Gastroesophageal sphincter (tissue), 4 donors: ENCODE measurements at regions not wholly inside any gene's neighbourhood (a gene's known extent, or its start where the extent isn't known, plus 50 kb on each side); places are given as distances from the start of the nearest gene placed in this dataset.

Source experiments
- ATAC-seq: fragments of 150-250 bp; one replicate; pipeline ENCODE4 v1.9.1; 2016; ENCODE audit warnings: mild to moderate bottlenecking, moderate library complexity
- H3K27ac ChIP-seq, 4 donors: fragments of 200-600 bp; sonication (generic) in 3 of 4; 1 replicate in 3 of 4; 2 replicates in 1 of 4; pipeline ENCODE4 v1.5.1; 2016 to 2019
- H3K27me3 ChIP-seq: fragments of 200-600 bp; sonication (generic); one replicate; pipeline ENCODE4 v1.5.1; 2019
- H3K36me3 ChIP-seq, 2 donors: fragments of 200-600 bp; sonication (generic); one replicate each; pipeline ENCODE4 v1.5.1; 2019; ENCODE audit warnings: control low read depth in 1 of 2
- H3K4me1 ChIP-seq, 3 donors: fragments of 200-600 bp; sonication (generic); 1 replicate in 2 of 3; 2 replicates in 1 of 3; pipeline ENCODE4 v1.5.1; 2016 to 2019; ENCODE audit warnings: control low read depth in 2 of 3
- H3K4me3 ChIP-seq, 2 donors: fragments of 200-600 bp; sonication (generic); one replicate each; pipeline ENCODE4 v1.5.1; 2019; ENCODE audit warnings: mild to moderate bottlenecking in 1 of 2, moderate library complexity in 1 of 2
- H3K9me3 ChIP-seq, 3 donors: fragments of 200-600 bp; sonication (generic); one replicate each; pipeline ENCODE4 v1.5.1; 2017 to 2019; ENCODE audit warnings: control low read depth in 2 of 3
- EP300 ChIP-seq: sonication (generic); formaldehyde crosslinking; IDR thresholded peaks from one replicate; pipeline ENCODE4 v1.6.1; 2017; ENCODE audit warnings: antibody characterized with exemption, mild to moderate bottlenecking
- POLR2A ChIP-seq, 2 donors: fragments of 450-650 bp; IDR thresholded peaks; one replicate each; pipeline ENCODE4 v1.6.1; 2017; ENCODE audit warnings: antibody characterized with exemption in 2 of 2, mild to moderate bottlenecking in 2 of 2, moderate library complexity in 1 of 2
- POLR2AphosphoS5 ChIP-seq: sonication (generic); formaldehyde crosslinking; IDR thresholded peaks from one replicate; pipeline ENCODE4 v1.6.1; 2017; ENCODE audit warnings: antibody characterized with exemption
- WGBS, 2 donors: methylation state at CpG; one replicate each; pipeline ENCODE4 v1.1.5; 2018; ENCODE audit warnings: low coverage in 1 of 2; 5-methylcytosine and 5-hydroxymethylcytosine counted together
- TF ChIP-seq, protein P1 (sequence below), 4 experiments: fragments of 200-600 bp in 2 of 4; fragments of 450-650 bp in 2 of 4; sonication (generic) in 1 of 4; IDR thresholded peaks; one replicate each; pipeline ENCODE4 v1.5.1; 2017 to 2019; ENCODE audit warnings: antibody characterized with exemption in 4 of 4, mild to moderate bottlenecking in 2 of 4, moderate library complexity in 2 of 4

DNA sequence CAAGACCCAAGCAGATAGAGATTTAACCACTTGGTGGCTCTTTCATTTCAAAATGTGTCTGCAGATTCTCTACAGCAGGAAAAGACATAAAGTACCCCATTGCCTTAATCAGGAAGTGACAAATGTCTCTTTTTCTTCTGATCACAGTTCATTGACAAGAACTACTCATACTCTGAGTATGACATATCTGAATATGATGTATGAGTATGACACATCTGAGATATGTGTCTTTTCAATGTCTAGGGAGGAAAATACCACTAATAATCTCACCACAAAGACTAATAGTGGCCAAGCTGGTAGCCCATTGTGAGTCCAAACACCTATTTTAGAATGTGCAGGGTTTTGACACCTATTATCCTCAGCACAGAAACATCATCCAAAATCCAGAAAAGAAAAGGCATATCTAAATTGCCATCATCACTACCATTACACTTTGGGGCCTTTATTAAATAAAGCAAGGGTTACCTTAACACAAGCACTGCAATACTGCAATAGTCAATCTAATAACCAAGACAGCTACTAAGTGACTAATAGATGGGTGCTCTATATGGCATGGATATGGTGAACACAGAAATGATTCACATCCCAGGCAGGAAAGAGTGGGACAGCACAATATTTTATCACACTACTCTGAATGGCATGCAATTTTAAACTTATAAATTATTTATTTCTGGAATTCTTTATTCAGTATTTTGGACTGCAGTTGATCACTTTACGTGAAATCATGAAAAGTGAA, 243.7 kb upstream of the FAR2 start:
- TF ChIP-seq POLR2AphosphoS5 (no peak), POLR2A (IDR thresholded peaks at IDR 0.05) (no peak)
- Histone ChIP-seq H3K27ac (no peak overlapping the region), H3K4me3 (no peak overlapping the region), H3K27me3 (no peaks in the 10 kb centered on the region), H3K36me3 (no peaks in the 10 kb centered on the region), H3K9me3 (peaks cover 0 to 24% (median 0%) of the 10 kb centered on the region in 3 donors), H3K4me1 (no peaks in the 10 kb centered on the region)
- ATAC-seq = no peak
- WGBS, 2 donors = 80 to 93% methylated on average over 1 of the region's 1 CpG

DNA sequence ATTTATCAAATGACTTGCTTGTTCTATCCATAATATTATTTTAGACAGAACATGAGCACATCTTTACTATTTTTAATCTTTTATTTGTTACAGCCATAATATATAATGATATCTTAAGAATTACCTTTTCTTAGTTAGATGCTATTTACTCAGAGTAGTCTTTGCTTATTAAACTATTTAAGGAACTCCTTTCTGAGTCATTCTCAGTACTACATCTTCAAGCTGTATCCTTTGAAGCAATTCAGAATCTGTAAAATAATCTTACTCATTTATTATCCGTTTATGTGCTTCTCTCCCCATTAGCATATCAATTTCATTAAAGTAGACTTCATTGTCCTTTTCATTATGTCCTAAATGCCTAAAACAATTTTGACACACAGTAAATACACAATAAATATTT, 240.4 kb upstream of the FAR2 start:
- H3K27me3 ChIP-seq = no peaks in the 10 kb centered on the region
- peaks cover 0 to 23% (median 0%) of the 10 kb centered on the region in 3 donors for H3K9me3 ChIP-seq
- H3K4me1 ChIP-seq = no peaks in the 10 kb centered on the region
- ATAC-seq = no peak
- no peak for TF ChIP-seq EP300
- TF ChIP-seq POLR2A (IDR thresholded peaks at IDR 0.05) = no peak
- TF ChIP-seq, protein P1, sequence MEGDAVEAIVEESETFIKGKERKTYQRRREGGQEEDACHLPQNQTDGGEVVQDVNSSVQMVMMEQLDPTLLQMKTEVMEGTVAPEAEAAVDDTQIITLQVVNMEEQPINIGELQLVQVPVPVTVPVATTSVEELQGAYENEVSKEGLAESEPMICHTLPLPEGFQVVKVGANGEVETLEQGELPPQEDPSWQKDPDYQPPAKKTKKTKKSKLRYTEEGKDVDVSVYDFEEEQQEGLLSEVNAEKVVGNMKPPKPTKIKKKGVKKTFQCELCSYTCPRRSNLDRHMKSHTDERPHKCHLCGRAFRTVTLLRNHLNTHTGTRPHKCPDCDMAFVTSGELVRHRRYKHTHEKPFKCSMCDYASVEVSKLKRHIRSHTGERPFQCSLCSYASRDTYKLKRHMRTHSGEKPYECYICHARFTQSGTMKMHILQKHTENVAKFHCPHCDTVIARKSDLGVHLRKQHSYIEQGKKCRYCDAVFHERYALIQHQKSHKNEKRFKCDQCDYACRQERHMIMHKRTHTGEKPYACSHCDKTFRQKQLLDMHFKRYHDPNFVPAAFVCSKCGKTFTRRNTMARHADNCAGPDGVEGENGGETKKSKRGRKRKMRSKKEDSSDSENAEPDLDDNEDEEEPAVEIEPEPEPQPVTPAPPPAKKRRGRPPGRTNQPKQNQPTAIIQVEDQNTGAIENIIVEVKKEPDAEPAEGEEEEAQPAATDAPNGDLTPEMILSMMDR (IDR thresholded peaks at IDR 0.05) = no peak
- TF ChIP-seq POLR2AphosphoS5 = no peak
- WGBS, 2 donors = 73 to 79% methylated on average over 1 of the region's 1 CpG
- H3K36me3 ChIP-seq = no peaks in the 10 kb centered on the region
- H3K27ac ChIP-seq = no peak overlapping the region
- H3K4me3 ChIP-seq = no peak overlapping the region

DNA sequence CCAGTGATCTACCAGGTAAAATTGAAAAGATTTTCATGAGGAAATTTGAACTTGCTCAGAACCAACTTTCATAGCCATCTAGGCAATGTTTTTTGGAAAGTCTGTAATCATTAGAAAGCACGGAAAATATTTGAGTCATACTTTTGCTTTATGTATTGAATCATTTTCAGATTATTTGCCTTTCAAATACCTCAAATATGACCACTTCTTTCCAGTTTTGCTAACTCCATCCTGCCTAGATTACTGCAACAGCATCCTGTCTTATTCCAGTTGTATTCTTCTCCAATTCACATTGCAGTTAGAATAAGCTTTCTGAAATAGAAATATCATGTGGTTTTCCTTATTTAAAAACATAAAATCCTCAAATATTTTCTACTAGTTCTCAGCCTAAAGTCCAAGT, 239.8 kb upstream of the FAR2 start:
- H3K27me3 ChIP-seq = no peaks in the 10 kb centered on the region
- TF ChIP-seq, protein P1 (IDR thresholded peaks at IDR 0.05) = no peak
- TF ChIP-seq EP300 (no peak), POLR2A (IDR thresholded peaks at IDR 0.05) (no peak), POLR2AphosphoS5 (no peak)
- no peak for ATAC-seq
- no peak overlapping the region for H3K4me3 ChIP-seq
- H3K36me3 ChIP-seq = no peaks in the 10 kb centered on the region
- WGBS, 2 donors = 31 to 50% methylated on average over 1 of the region's 1 CpG
- no peaks in the 10 kb centered on the region for H3K4me1 ChIP-seq
- no peak overlapping the region for H3K27ac ChIP-seq
- peaks cover 0 to 29% (median 0%) of the 10 kb centered on the region in 3 donors for H3K9me3 ChIP-seq

DNA sequence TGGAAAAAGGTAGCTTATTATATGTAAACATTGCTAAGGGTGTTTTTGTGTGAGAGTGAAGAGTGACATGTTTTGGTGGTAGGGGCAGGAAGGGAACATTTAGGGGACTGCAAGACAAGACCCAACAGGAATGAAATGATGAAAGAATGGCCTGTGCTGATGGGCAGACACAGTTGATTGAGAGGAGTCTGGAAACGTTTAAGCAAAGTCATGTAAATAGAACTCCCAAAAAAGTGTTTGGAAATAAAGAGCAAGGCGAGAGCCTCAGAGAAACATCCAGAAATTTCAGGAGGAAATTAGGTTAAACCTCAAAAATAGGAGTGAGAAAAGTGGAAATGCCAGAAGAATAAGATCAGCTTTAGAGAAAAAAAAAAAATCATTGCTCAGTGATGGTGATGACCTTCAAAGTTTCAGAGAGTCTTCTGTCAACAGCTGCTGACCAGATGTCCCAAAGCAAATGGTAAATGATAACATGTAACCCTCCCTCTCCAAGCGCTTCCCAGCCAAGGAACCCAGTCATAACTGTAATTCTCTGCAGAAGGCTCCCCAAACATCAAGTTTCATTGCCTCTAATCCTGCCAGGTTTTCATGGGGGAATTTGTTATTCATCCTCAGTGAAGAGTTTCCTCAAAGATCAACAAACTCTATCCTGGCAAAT, 223.2 kb upstream of the FAR2 start:
- no peak overlapping the region for H3K4me3 ChIP-seq
- no peaks in the 10 kb centered on the region for H3K36me3 ChIP-seq
- 44 to 62% methylated on average over 3 of the region's 3 CpGs for WGBS, 2 donors
- peaks cover 0 to 11% (median 0%) of the 10 kb centered on the region in 3 donors for H3K9me3 ChIP-seq
- peak overlapping the region in 1 of 4 donors; percentile 40 for H3K27ac ChIP-seq
- ATAC-seq = peak; percentile 90
- no peaks in the 10 kb centered on the region for H3K27me3 ChIP-seq
- TF ChIP-seq EP300 = no peak
- no peak for TF ChIP-seq POLR2A (IDR thresholded peaks at IDR 0.05)
- TF ChIP-seq POLR2AphosphoS5 = no peak
- TF ChIP-seq, protein P1 (IDR thresholded peaks at IDR 0.05) = no peak
- H3K4me1 ChIP-seq = no peaks in the 10 kb centered on the region

DNA sequence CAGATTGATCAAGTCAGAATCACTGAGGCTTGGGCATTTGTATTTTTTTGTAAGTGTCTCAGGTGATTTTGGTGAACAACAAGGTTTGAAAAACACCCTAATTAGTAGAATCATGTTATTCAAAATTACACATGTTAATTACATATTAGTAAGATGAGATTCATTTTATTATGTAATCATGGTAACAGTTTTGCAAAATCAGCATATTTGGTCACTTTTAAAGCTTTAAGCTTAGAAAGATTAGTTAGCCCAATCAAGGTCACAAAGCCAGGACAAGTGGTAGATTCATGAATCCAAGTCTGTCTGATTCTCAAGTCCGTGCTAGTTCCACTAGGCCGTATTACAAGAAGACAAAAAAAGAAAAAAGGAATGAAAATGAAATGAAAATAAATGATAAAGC, 218.4 kb upstream of the FAR2 start:
- no peak for TF ChIP-seq POLR2A (IDR thresholded peaks at IDR 0.05)
- no peak for TF ChIP-seq POLR2AphosphoS5
- no peak for TF ChIP-seq EP300
- TF ChIP-seq, protein P1 (IDR thresholded peaks at IDR 0.05) = no peak
- Histone ChIP-seq H3K4me1 (no peaks in the 10 kb centered on the region), H3K4me3 (no peak overlapping the region), H3K9me3 (no peaks in the 10 kb centered on the region), H3K36me3 (no peaks in the 10 kb centered on the region), H3K27me3 (no peaks in the 10 kb centered on the region), H3K27ac (no peak overlapping the region)
- WGBS, 2 donors = 70 to 100% methylated on average over 2 of the region's 2 CpGs
- no peak for ATAC-seq
